ENCODE measurements at regions not wholly inside any gene's neighbourhood (a gene's known extent, or its start where the extent isn't known, plus 50 kb on each side); places are given as distances from the start of the nearest gene placed in this dataset.

- no peak for DNase-seq
- no peak overlapping the region for H3K27ac ChIP-seq (ENCODE audit: low read length)
Measured at GRCh38 chr3:71847794-71848193, 62.8 kb upstream of the PROK2 start.

DNA sequence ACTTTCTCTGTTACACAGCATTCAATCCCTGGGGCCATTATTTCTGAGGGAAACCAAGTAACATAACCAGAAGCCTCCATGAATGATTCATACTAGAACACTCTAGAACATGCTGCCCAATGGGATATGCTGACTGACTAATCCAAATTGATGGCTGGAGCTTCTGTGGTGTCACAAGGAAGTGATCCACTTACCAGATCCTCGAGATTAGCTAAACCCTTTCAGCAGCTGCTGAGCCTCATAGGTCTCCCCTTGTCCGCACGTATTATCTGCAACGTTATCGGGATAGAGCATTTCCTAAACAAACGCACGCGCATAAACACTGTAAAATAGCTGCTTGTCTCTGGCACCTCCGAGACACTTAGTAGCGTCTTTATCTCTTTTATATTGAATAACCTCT lies 61.2 kb upstream of the PROK2 start:
- Histone ChIP-seq H2AFZ (ENCODE audit: low read length) (no peak overlapping the region), H3K27me3 (replicated peaks; ENCODE audit: insufficient read depth, low read length) (no peaks in the 10 kb centered on the region), H3K27ac (ENCODE audit: low read length) (no peak overlapping the region), H3K79me2 (ENCODE audit: low read length) (no peaks in the 10 kb centered on the region), H3F3A (ENCODE audit: insufficient read depth, low read length) (no peaks in the 10 kb centered on the region), H3K4me1 (ENCODE audit: low read length) (no peaks in the 10 kb centered on the region), H3K36me3 (replicated peaks; ENCODE audit: insufficient read depth, low read length) (no peaks in the 10 kb centered on the region), H3K9me2 (replicated peaks; ENCODE audit: insufficient read depth, low read length) (no peaks in the 10 kb centered on the region), H3K4me3 (ENCODE audit: low read length) (no peak overlapping the region), H3K9me3 (replicated peaks; ENCODE audit: insufficient read depth, low read length) (no peaks in the 10 kb centered on the region), H3K4me2 (ENCODE audit: low read depth, low read length) (no peak overlapping the region), H3K9ac (ENCODE audit: low read length) (no peak overlapping the region), H4K20me1 (ENCODE audit: insufficient read depth, low read length) (no peaks in the 10 kb centered on the region)
- TF ChIP-seq CTCF (IDR thresholded peaks at IDR 0.05; ENCODE audit: low read length) (no peak), EZH2 (optimal IDR thresholded peaks at IDR 0.05; ENCODE audit: low read depth, low read length) (no peak), EZH2phosphoT487 (IDR thresholded peaks at IDR 0.05; ENCODE audit: low read length) (no peak)
- DNase-seq = no peak

More at GRCh38 chr3:71847794-71848193, 62.8 kb upstream of the PROK2 start:
- Histone ChIP-seq H3K27me3 (replicated peaks; ENCODE audit: insufficient read depth, low read length) (no peaks in the 10 kb centered on the region), H3K4me3 (ENCODE audit: low read length) (no peak overlapping the region), H3K79me2 (ENCODE audit: low read length) (no peaks in the 10 kb centered on the region), H3F3A (ENCODE audit: insufficient read depth, low read length) (no peaks in the 10 kb centered on the region), H3K36me3 (replicated peaks; ENCODE audit: insufficient read depth, low read length) (no peaks in the 10 kb centered on the region), H2AFZ (ENCODE audit: low read length) (no peak overlapping the region), H3K9me2 (replicated peaks; ENCODE audit: insufficient read depth, low read length) (no peaks in the 10 kb centered on the region), H3K9me3 (replicated peaks; ENCODE audit: insufficient read depth, low read length) (no peaks in the 10 kb centered on the region), H3K9ac (ENCODE audit: low read length) (no peak overlapping the region), H4K20me1 (ENCODE audit: insufficient read depth, low read length) (no peaks in the 10 kb centered on the region), H3K4me2 (ENCODE audit: low read depth, low read length) (no peak overlapping the region), H3K4me1 (ENCODE audit: low read length) (no peaks in the 10 kb centered on the region)
- no peak for TF ChIP-seq CTCF (IDR thresholded peaks at IDR 0.05; ENCODE audit: low read length)
- TF ChIP-seq EZH2phosphoT487 (IDR thresholded peaks at IDR 0.05; ENCODE audit: low read length) = no peak
- TF ChIP-seq EZH2 (optimal IDR thresholded peaks at IDR 0.05; ENCODE audit: low read depth, low read length) = no peak

DNA sequence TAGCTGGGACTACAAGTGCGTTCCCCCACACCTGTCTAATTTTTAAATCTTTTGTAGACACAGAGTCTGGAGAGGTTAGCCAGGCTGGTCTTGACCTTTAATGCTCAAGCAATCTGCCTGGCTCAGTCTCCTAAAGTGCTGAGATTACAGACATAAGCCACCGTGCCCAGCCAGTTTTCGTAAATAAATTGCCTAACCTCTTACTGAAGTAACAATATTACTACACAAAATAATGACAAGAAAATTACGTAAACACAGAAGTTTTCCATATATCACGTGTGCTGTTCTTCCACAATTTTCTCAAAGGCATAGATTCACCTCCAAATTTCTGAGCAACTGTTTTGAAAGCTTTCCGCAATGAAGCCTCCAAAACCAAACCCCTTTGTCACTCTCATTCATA lies 58.1 kb upstream of the PROK2 start:
- no peak for DNase-seq
- Histone ChIP-seq H3K27me3 (replicated peaks; ENCODE audit: insufficient read depth, low read length) (no peaks in the 10 kb centered on the region), H3K79me2 (ENCODE audit: low read length) (no peaks in the 10 kb centered on the region), H3K9me3 (replicated peaks; ENCODE audit: insufficient read depth, low read length) (no peaks in the 10 kb centered on the region), H3K27ac (ENCODE audit: low read length) (no peak overlapping the region), H2AFZ (ENCODE audit: low read length) (no peak overlapping the region), H3F3A (ENCODE audit: insufficient read depth, low read length) (no peaks in the 10 kb centered on the region), H3K9me2 (replicated peaks; ENCODE audit: insufficient read depth, low read length) (no peaks in the 10 kb centered on the region), H3K4me1 (ENCODE audit: low read length) (no peaks in the 10 kb centered on the region), H4K20me1 (ENCODE audit: insufficient read depth, low read length) (no peaks in the 10 kb centered on the region), H3K4me2 (ENCODE audit: low read depth, low read length) (no peak overlapping the region), H3K4me3 (ENCODE audit: low read length) (no peak overlapping the region), H3K9ac (ENCODE audit: low read length) (no peak overlapping the region), H3K36me3 (replicated peaks; ENCODE audit: insufficient read depth, low read length) (no peaks in the 10 kb centered on the region)
- TF ChIP-seq EZH2phosphoT487 (IDR thresholded peaks at IDR 0.05; ENCODE audit: low read length) (no peak), CTCF (IDR thresholded peaks at IDR 0.05; ENCODE audit: low read length) (no peak), EZH2 (optimal IDR thresholded peaks at IDR 0.05; ENCODE audit: low read depth, low read length) (no peak)
